Natural killer cell (primary cell): ENCODE measurements at regions not wholly inside any gene's neighbourhood (a gene's known extent, or its start where the extent isn't known, plus 50 kb on each side); places are given as distances from the start of the nearest gene placed in this dataset.

Experiments used
- ATAC-seq, 3 donors: fragments of 150-1000 bp in 2 of 3; fragments of 200-7000 bp in 1 of 3; cut with Tn5 transposase; 1 replicate in 1 of 3; 2 replicates in 2 of 3; pipeline ENCODE4 v1.10.0; 2021; ENCODE audit warnings: mild to moderate bottlenecking in 2 of 3, moderate library complexity in 2 of 3
- DNase-seq, 2 donors: peaks; one replicate each; pipeline versions ENCODE4 v3.0.0 to v3.0.0-alpha.2; 2013 to 2021; ENCODE audit warnings: mixed read lengths in 1 of 2
- H3K27ac ChIP-seq: one replicate; pipeline ENCODE4 v1.5.1; 2013; ENCODE audit warnings: mild to moderate bottlenecking, low read length
- H3K27me3 ChIP-seq: one replicate; pipeline ENCODE4 v1.6.1; 2013; ENCODE audit warnings: low read length; ENCODE audit not compliant: control insufficient read depth, insufficient read depth
- H3K36me3 ChIP-seq: one replicate; pipeline ENCODE4 v1.6.1; 2013; ENCODE audit warnings: low read length; ENCODE audit not compliant: control insufficient read depth, insufficient read depth
- H3K4me1 ChIP-seq: one replicate; pipeline ENCODE4 v1.6.1; 2013; ENCODE audit warnings: low read length; ENCODE audit not compliant: control insufficient read depth, insufficient read depth
- H3K4me3 ChIP-seq: one replicate; pipeline ENCODE4 v1.5.1; 2013; ENCODE audit warnings: low read length
- H3K9me3 ChIP-seq: one replicate; pipeline ENCODE4 v1.6.1; 2013; ENCODE audit warnings: low read length; ENCODE audit not compliant: control insufficient read depth, insufficient read depth
- H3K27ac Mint-ChIP-seq, 2 donors: one replicate each; pipeline ENCODE4 v1.8.0; 2022; ENCODE audit warnings: mild to moderate bottlenecking in 2 of 2, mixed read lengths in 2 of 2, moderate library complexity in 1 of 2
- H3K27me3 Mint-ChIP-seq, 2 donors: one replicate each; pipeline ENCODE4 v1.8.0; 2022; ENCODE audit warnings: low read depth in 2 of 2, mixed read lengths in 2 of 2
- H3K36me3 Mint-ChIP-seq: one replicate; pipeline ENCODE4 v1.8.0; 2022; ENCODE audit warnings: mixed read lengths
- H3K4me1 Mint-ChIP-seq, 2 donors: one replicate each; pipeline ENCODE4 v1.8.0; 2022; ENCODE audit warnings: mixed read lengths in 2 of 2
- H3K4me3 Mint-ChIP-seq: one replicate; pipeline ENCODE4 v1.8.0; 2022; ENCODE audit warnings: mild to moderate bottlenecking, moderate library complexity, mixed read lengths
- H3K9me3 Mint-ChIP-seq, 2 donors: one replicate each; pipeline ENCODE4 v1.8.0; 2022; ENCODE audit warnings: mixed read lengths in 2 of 2
- CTCF ChIP-seq: fragments of 200-600 bp; IDR thresholded peaks from one replicate; pipeline ENCODE4 v1.8.0; 2022; ENCODE audit warnings: antibody characterized with exemption
- WGBS: methylation state at CpG from one replicate; pipeline ENCODE4 v1.1.7; 2013; ENCODE audit warnings: missing lambda C conversion rate; ENCODE audit not compliant: insufficient coverage; 5-methylcytosine and 5-hydroxymethylcytosine counted together
- intact Hi-C: fragments of 100-400 bp; cut with micrococcal nuclease; formaldehyde crosslinking; loops from one replicate; pipeline ENCODE4 v1.14.2; 2022

GRCh38 chr18:49658823-49659404, 97.1 kb downstream of the LIPG start:
- WGBS: 76% methylated on average over 5 of the region's 6 CpGs
- H3K27me3 Mint-ChIP-seq: peaks cover 5 to 10% of the 10 kb centered on the region in 2 donors
- H3K27me3 ChIP-seq: no peaks in the 10 kb centered on the region
- no peak for TF ChIP-seq CTCF
- intact Hi-C loops: no loop called here
- H3K27ac Mint-ChIP-seq: no peak overlapping the region
- ATAC-seq (no peak), DNase-seq (no peak)
- peaks cover 0 to 8% of the 10 kb centered on the region in 2 donors for H3K4me1 Mint-ChIP-seq
- no peaks in the 10 kb centered on the region for H3K9me3 Mint-ChIP-seq
- no peak overlapping the region for H3K4me3 ChIP-seq
- H3K36me3 ChIP-seq: no peaks in the 10 kb centered on the region
- no peaks in the 10 kb centered on the region for H3K9me3 ChIP-seq
- H3K27ac ChIP-seq: no peak overlapping the region
- H3K36me3 Mint-ChIP-seq: no peaks in the 10 kb centered on the region
- no peak overlapping the region for H3K4me3 Mint-ChIP-seq
- no peaks in the 10 kb centered on the region for H3K4me1 ChIP-seq

DNA sequence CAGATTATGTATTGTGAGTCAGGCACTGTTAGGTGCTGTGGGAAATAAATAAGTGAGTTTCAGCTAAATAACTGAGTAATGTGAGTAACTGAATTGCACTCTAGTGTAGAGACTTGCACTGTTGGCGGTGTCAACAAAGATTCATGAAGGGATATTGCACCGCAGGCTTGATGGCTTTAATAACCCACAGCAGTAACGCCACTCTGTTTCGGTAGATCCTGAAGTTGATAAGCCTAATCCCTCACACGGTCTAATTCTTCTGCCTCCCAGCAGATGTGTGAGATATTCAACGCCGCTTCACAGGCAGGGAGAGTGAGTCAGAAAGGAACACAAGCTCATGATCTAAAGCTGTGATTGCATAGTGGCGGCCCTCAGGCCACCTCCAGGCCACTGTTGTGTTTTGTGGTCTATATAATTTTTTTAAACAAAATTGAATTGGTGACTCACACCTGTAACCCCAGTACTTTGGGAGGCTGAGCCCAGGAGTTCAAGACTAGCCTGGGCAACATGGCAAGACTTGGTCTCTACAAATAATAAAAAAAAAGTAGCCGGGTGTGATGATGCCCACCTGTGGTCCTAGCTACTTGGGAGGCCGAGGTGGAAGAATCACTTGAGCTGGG, 94.3 kb downstream of the LIPG start:
- no peaks in the 10 kb centered on the region for H3K9me3 ChIP-seq
- H3K4me3 ChIP-seq: no peak overlapping the region
- H3K4me1 ChIP-seq: no peaks in the 10 kb centered on the region
- H3K27me3 Mint-ChIP-seq: no peaks in the 10 kb centered on the region
- WGBS: 66% methylated on average over 10 of the region's 10 CpGs
- no peaks in the 10 kb centered on the region for H3K36me3 Mint-ChIP-seq
- H3K4me1 Mint-ChIP-seq: peaks cover 0 to 13% of the 10 kb centered on the region in 2 donors
- H3K27ac Mint-ChIP-seq: no peak overlapping the region
- DNase-seq: no peak
- TF ChIP-seq CTCF: no peak
- H3K36me3 ChIP-seq: no peaks in the 10 kb centered on the region
- intact Hi-C loops: no loop called here
- H3K27me3 ChIP-seq: no peaks in the 10 kb centered on the region
- H3K4me3 Mint-ChIP-seq: no peak overlapping the region
- no peak overlapping the region for H3K27ac ChIP-seq
- peak in 1 of 3 donors; percentile 50 for ATAC-seq
- no peaks in the 10 kb centered on the region for H3K9me3 Mint-ChIP-seq

DNA sequence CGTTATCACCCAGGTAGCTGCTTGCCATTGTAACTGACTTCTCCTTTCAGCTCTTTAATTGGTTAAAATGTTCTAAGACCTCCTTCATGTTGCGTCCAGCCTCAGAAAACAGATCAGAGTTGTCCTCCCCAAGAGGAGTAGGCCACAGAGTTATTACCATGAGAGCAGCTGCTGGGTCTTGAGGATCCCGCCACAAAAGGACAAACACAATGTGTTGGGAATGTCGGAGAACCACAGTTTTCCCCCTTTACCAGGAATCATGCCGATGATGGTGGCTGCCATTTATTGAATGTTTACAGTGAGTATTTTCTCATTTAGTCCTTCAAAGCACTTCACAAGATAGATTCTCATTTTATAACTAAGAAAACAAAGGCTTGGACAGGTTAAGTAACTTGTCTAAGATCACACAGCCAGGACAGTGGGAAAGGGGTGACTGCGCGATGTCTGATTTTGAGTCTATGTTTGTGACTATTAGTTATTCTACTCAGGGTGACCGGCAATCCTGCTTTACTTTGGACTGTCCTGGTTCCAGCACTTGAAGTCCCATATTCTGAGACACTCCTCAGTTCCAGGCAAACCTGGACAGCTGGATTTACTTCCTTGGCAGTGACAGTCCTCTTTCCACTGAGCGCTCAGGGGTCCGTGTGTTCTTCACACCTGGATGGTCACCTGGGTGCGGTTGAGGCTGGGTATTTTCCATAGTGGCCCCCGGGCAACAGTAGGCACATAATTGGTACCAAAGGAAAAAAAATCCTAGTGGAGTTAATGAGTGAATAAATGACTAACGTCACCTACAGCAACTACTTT, 93.6 kb downstream of the LIPG start:
- no peak for TF ChIP-seq CTCF
- no peak overlapping the region for H3K4me3 Mint-ChIP-seq
- peaks cover 0 to 13% of the 10 kb centered on the region in 2 donors for H3K4me1 Mint-ChIP-seq
- no peak overlapping the region for H3K4me3 ChIP-seq
- DNase-seq (no peak), ATAC-seq (no peak)
- intact Hi-C loops: no loop called here
- no peaks in the 10 kb centered on the region for H3K36me3 ChIP-seq
- no peak overlapping the region for H3K27ac Mint-ChIP-seq
- H3K27me3 Mint-ChIP-seq: no peaks in the 10 kb centered on the region
- no peaks in the 10 kb centered on the region for H3K36me3 Mint-ChIP-seq
- 89% methylated on average over 12 of the region's 13 CpGs for WGBS
- H3K9me3 Mint-ChIP-seq: no peaks in the 10 kb centered on the region
- H3K9me3 ChIP-seq: no peaks in the 10 kb centered on the region
- no peaks in the 10 kb centered on the region for H3K4me1 ChIP-seq
- no peaks in the 10 kb centered on the region for H3K27me3 ChIP-seq
- no peak overlapping the region for H3K27ac ChIP-seq
